Ishikawa (cell line): ENCODE measurements at regions not wholly inside any gene's neighbourhood (a gene's known extent, or its start where the extent isn't known, plus 50 kb on each side); places are given as distances from the start of the nearest gene placed in this dataset.

ENCODE experiments used
- CEBPB ChIP-seq: IDR thresholded peaks from 2 replicates; pipeline ENCODE4 v1.6.1; 2012
- CREB1 ChIP-seq: IDR thresholded peaks from 2 replicates; pipeline ENCODE4 v1.6.1; 2012; ENCODE audit warnings: low read depth
- EGR1 ChIP-seq: IDR thresholded peaks from 2 replicates; pipeline ENCODE4 v1.6.1; 2012
- EP300 ChIP-seq: IDR thresholded peaks from 2 replicates; pipeline ENCODE4 v1.6.1; 2012; ENCODE audit warnings: borderline replicate concordance
- FOXM1 ChIP-seq: IDR thresholded peaks from 2 replicates; pipeline ENCODE4 v1.6.1; 2012; ENCODE audit warnings: low read depth, borderline replicate concordance
- TAF1 ChIP-seq: IDR thresholded peaks from 2 replicates; pipeline ENCODE4 v1.6.1; 2012; ENCODE audit warnings: low read depth, mild to moderate bottlenecking
- TEAD4 ChIP-seq: IDR thresholded peaks from 2 replicates; pipeline ENCODE4 v1.6.1; 2012
- ZBTB7A ChIP-seq: IDR thresholded peaks from 2 replicates; pipeline ENCODE4 v1.6.1; 2012; ENCODE audit warnings: low read depth
- TF ChIP-seq, protein P1 (sequence below): IDR thresholded peaks from 2 replicates; pipeline ENCODE4 v1.6.1; 2012
- TF ChIP-seq, protein P2 (sequence below): IDR thresholded peaks from 2 replicates; pipeline ENCODE4 v1.6.1; 2012; ENCODE audit warnings: low read depth, mild to moderate bottlenecking

DNA sequence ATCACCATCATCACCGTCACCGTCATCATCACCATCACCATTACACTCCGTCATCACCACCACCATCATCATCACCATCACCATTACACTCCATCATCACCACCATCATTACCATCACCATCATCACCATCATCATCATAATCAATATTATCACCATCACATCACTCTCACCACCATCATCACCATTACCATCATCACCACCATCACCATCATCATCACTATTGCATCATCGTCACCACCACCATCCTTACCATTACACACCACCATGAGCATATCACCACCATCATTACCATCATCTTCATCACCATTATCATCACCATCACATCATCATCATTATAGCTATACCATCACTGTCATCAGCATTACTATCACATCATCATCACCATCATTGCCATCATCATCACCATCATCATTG, 93.7 kb downstream of the KIF26A start:
- TF ChIP-seq TEAD4 (no peak), TAF1 (no peak), ZBTB7A (no peak), EP300 (no peak), CEBPB (no peak), CREB1 (no peak), FOXM1 (no peak), EGR1 (no peak)
- TF ChIP-seq, protein P1, sequence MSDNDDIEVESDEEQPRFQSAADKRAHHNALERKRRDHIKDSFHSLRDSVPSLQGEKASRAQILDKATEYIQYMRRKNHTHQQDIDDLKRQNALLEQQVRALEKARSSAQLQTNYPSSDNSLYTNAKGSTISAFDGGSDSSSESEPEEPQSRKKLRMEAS = no peak
- TF ChIP-seq, protein P2, sequence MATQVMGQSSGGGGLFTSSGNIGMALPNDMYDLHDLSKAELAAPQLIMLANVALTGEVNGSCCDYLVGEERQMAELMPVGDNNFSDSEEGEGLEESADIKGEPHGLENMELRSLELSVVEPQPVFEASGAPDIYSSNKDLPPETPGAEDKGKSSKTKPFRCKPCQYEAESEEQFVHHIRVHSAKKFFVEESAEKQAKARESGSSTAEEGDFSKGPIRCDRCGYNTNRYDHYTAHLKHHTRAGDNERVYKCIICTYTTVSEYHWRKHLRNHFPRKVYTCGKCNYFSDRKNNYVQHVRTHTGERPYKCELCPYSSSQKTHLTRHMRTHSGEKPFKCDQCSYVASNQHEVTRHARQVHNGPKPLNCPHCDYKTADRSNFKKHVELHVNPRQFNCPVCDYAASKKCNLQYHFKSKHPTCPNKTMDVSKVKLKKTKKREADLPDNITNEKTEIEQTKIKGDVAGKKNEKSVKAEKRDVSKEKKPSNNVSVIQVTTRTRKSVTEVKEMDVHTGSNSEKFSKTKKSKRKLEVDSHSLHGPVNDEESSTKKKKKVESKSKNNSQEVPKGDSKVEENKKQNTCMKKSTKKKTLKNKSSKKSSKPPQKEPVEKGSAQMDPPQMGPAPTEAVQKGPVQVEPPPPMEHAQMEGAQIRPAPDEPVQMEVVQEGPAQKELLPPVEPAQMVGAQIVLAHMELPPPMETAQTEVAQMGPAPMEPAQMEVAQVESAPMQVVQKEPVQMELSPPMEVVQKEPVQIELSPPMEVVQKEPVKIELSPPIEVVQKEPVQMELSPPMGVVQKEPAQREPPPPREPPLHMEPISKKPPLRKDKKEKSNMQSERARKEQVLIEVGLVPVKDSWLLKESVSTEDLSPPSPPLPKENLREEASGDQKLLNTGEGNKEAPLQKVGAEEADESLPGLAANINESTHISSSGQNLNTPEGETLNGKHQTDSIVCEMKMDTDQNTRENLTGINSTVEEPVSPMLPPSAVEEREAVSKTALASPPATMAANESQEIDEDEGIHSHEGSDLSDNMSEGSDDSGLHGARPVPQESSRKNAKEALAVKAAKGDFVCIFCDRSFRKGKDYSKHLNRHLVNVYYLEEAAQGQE = no peak
